VCaP (cell line): ENCODE measurements at regions not wholly inside any gene's neighbourhood (a gene's known extent, or its start where the extent isn't known, plus 50 kb on each side); places are given as distances from the start of the nearest gene placed in this dataset.

Experiments used
- H3K27ac ChIP-seq: fragments of 450-650 bp; 2 replicates; pipeline ENCODE4 v1.5.1; 2017
- CTCF ChIP-seq: fragments of 450-650 bp; conservative IDR thresholded peaks from 2 replicates; pipeline ENCODE4 v1.5.1; 2017; ENCODE audit warnings: mild to moderate bottlenecking, moderate library complexity

- no peak for TF ChIP-seq CTCF
- no peak overlapping the region for H3K27ac ChIP-seq
These were observed 150.6 kb upstream of the AGAP1 start for GRCh38 chr2:235343156-235343774.

GRCh38 chr2:235343869-235344268, 150.0 kb upstream of the AGAP1 start:
- no peak overlapping the region for H3K27ac ChIP-seq

GRCh38 chr2:235345745-235346144, 148.1 kb upstream of the AGAP1 start:
- no peak for TF ChIP-seq CTCF

More at GRCh38 chr2:235343869-235344268, 150.0 kb upstream of the AGAP1 start:
- no peak for TF ChIP-seq CTCF

GRCh38 chr2:235347691-235348090, 146.2 kb upstream of the AGAP1 start:
- TF ChIP-seq CTCF = no peak
- H3K27ac ChIP-seq = no peak overlapping the region

More at GRCh38 chr2:235345745-235346144, 148.1 kb upstream of the AGAP1 start:
- H3K27ac ChIP-seq = no peak overlapping the region

GRCh38 chr2:235348329-235348728, 145.5 kb upstream of the AGAP1 start:
- H3K27ac ChIP-seq = no peak overlapping the region
- TF ChIP-seq CTCF = no peak

GRCh38 chr2:235350234-235350633, 143.6 kb upstream of the AGAP1 start:
- no peak for TF ChIP-seq CTCF
- no peak overlapping the region for H3K27ac ChIP-seq

- H3K27ac ChIP-seq = no peak overlapping the region
- TF ChIP-seq CTCF = no peak
These were observed 141.3 kb upstream of the AGAP1 start for GRCh38 chr2:235352541-235352940.
